GM04504 (cell line): ENCODE measurements at regions not wholly inside any gene's neighbourhood (a gene's known extent, or its start where the extent isn't known, plus 50 kb on each side); places are given as distances from the start of the nearest gene placed in this dataset.
"Not testable (repeated sequence)": the region's sequence is repeated elsewhere in the genome, so short reads cannot be mapped to it uniquely, and the experiment has no call there.

Experiments
- DNase-seq: peaks from one replicate; pipeline ENCODE4 v3.0.0-alpha.2; 2012; ENCODE audit warnings: low read depth

- DNase-seq = no peak
Observed at GRCh38 chr5:63211448-63212132, 633.0 kb downstream of the LRRC70 start.

DNA sequence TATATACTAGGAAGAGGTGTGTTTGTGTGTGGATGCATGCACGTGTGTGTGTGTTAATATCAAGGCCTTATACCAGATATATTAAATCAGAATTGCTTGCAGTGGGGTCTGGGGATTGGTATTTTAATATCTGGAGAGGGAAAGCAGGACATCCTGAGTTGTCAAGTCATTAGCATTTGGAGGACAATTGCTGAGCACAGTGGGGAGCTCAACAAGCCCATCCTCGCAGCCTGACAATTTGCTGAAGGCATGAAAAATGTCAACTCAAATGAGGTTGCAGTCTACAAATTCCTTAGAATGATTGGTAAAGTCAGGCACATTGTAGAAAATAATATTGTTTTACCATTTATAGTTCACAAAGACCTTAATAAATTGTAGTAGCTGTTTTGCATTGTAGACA, 627.4 kb downstream of the LRRC70 start:
- no peak for DNase-seq

DNA sequence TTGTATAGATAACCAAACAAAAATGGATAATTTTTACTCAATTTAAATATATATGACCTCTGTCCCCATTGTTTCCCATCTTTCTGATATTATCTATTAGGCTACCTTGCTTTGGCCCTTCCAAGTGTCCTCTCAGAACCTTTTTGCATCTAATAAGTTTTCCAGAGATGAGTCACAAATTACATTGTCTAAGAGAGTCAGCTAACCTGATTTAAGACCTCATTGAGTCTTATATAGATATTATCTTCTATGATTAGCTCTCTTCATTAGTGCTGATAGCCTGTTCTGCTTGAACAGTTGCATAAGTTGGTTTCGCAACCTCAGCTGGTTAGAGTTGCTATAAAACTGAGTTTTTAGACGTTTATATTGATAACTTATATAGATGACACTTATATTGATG, 623.1 kb downstream of the LRRC70 start:
- no peak for DNase-seq

DNA sequence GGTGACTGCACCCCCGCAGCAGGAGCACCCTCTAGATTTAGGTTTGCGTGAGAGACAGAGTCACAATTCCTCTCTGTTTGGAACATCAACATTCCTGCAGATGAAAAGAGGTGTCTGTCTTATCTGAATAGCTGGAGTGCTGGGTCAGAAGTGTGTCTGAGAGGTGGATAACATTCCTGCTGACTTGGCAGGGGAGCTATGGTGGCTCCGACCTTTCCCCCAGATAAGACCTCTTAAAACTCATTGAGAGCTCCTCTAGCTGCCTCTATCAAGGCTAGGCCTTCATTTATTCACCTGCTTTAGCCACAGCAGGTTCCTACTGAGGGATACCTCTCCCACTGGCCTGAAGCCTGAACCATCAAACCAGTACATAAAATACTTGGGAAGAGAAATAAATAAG, 615.5 kb downstream of the LRRC70 start:
- no peak for DNase-seq

- DNase-seq = not testable (repeated sequence)
Observed at GRCh38 chr5:63180190-63180589, 601.6 kb downstream of the LRRC70 start.

GRCh38 chr5:63175850-63176249, 597.2 kb downstream of the LRRC70 start:
- no peak for DNase-seq

GRCh38 chr5:63170486-63170885, 591.9 kb downstream of the LRRC70 start:
- no peak for DNase-seq

- DNase-seq = no peak
Observed at GRCh38 chr5:63164838-63165535, 586.4 kb downstream of the LRRC70 start.

- no peak for DNase-seq
Observed at GRCh38 chr5:63164339-63164738, 585.7 kb downstream of the LRRC70 start.

GRCh38 chr5:63155310-63155631, 576.7 kb downstream of the LRRC70 start:
- no peak for DNase-seq

DNA sequence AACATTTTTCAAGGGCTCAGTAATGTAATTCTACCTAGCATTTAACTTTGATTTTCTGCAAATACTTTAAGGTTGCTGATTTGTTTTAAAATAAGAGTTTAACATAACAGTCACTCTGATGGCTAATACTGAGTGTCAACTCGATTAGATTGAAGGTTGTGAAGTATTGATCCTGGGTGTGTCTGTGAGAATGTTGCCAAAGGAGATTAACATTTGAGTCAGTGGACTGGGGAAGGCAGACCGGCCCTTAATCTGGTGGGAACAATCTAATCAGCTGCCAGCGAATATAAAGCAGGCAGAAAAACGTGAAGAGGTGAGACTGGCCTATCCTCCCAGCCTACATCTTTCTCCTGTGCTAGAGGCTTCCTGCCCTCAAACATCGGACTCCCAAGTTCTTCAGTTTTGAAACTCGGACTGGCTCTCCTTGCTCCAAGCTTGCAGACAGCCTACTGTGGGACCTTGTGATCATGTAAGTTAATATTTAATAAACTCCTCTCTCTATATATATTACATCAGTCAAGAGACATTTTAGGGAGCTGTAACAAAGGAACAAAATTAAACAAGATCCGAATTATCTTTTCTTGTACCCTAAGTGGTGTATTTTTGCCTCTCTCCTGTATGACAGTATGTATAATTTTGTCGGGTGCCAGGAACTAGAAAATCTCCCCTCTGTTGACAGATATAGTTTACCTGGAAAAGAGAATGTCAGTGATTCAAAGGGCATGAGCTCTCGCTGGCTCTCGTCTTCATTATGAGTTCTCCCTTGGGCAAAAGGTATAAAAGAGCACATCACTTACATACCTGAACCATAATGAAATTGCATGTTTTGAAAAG, 576.1 kb downstream of the LRRC70 start:
- DNase-seq = no peak

DNA sequence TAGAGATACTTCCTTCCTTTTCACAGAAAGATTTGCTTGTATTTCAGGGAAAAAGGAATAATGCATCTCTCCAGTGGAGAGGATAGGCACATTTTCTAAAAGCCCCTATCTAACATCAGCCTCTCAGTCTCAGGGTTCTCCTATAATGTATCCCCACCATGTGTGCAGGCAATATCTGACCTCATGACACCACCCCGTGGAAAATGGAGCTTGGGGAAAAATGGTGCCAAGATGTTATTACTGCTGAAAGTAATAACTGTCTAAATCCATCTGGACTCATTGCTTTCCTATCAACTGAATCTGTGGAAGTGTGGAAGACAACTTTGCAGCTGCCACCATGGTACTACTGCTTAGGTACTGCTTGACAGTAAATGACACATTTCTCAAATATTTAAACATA, 574.3 kb downstream of the LRRC70 start:
- no peak for DNase-seq

DNA sequence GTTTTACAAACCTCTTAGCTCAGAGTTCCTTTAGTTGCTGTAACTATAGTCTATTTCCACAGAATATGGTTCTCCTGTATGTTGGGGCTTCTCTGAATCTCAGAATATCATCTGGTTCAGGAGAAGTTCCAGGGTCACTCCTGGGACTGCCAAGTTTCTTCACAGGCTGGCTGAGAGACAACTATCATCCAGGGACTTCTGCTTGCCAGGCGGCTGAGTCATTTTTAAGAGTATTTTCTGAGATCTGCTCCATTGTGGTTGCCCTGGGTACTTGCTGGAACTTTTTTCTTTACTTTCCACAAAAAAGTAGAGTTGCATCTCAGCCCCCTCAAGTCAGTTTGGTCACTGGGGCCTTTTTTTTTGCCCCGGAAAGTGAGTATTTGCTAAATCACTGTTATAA, 566.5 kb downstream of the LRRC70 start:
- no peak for DNase-seq

GRCh38 chr5:63141591-63141990, 563.0 kb downstream of the LRRC70 start:
- no peak for DNase-seq

DNA sequence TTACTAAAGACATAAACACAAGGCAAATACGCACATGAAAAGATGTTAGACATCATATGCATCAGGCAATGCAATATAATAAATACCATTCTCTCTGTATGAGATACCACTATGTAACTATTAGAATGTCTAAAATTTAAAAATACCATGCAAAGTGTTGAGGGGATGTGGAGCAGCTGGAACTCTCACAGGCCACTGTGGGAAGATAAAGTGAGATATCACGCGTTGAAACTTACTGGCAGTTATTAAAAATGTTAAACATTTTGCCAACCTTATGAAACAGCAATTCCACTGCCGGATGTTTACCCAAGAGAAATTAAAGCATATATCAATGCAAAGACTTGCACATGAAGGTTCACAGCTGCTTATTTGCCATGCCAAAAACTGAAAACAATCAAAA, 556.7 kb downstream of the LRRC70 start:
- no peak for DNase-seq

DNA sequence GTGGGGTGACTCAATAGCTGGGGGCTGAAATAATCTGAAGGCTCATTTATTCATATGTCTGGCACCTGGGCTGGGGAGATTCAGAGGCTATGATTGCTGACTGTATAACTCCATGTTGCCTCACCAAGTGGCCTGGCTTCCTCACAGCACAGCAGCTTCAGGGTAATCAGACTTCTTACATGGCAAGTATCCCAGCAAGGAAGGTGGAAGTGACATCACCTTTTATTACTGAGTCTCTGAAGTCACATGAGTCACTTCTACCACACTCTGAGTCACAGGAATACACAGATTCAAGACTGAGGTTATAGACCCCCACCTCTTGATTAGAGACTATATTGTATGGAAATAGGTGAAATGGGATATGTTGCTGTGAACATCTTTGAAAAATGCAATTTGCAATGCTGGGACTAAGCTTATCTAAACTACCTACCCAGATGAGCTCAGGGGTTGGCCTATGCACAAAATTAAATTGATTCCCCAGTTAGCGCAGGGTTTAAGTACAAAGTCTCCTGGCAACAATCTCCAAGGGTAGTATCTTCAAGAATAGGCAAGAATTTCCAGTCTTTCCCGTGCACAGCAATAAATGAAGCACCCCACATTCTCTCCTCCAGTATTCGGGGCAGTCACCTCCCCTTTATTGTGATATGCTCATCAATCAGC, 553.1 kb downstream of the LRRC70 start:
- no peak for DNase-seq

GRCh38 chr5:63128761-63129160, 550.1 kb downstream of the LRRC70 start:
- DNase-seq = no peak

GRCh38 chr5:63128018-63128417, 549.4 kb downstream of the LRRC70 start:
- DNase-seq = no peak

GRCh38 chr5:63127054-63127453, 548.4 kb downstream of the LRRC70 start:
- no peak for DNase-seq

DNA sequence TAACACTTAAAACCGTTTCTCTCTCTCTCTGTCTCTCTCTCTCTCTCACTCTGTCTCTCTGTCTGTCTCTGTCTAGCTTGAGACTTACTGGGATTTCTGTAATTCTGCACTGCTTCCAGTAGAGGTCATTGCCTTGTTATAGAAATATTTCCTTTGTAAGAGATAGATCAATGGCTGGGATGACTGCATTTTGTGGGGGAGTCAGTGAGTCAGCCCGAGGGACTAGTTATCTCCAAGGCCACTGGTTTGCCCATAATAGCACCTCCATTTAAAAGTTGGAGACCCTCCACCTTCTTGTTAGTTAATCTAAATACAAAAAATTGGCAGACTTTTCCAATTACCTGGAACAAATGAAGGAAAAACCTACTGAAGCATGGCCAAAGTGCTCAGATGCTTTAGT, 547.2 kb downstream of the LRRC70 start:
- no peak for DNase-seq

GRCh38 chr5:63125392-63125791, 546.8 kb downstream of the LRRC70 start:
- no peak for DNase-seq

DNA sequence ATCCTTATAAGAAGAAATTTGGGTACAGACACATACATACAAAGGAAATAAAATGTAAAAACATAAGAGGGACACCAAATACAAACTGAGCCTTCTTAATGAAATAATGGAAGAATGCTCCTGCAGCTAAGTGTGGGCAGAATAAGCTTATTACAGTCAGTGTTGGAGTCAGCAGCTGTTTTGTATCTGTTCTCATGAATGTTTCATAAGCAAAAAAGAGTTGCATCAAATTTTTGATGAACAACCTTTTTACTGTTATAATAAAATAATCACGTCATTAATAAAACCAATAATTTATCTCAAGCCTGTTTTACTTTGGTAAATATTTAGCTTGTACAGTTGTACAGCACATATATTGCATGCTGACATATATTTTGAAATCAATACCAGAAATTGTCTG, 545.6 kb downstream of the LRRC70 start:
- no peak for DNase-seq

DNA sequence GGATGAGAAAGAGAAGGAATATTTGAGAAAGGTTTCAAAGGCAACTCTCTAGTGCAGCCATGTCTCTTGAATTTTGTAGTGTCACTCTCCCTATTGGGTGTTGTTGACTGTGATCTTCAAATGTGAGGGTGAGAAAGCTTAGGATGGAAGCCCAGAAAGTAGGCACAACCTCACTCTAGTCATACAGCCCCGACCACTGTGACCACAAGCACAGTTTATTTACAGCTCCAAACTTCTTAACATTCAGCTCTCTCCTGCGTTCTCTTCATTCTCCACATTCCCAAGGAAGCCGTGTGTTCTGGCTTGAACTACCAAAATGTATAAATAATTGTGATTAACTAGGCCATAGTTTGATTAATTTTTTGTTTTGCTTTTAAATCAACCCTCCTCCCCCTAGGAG, 542.9 kb downstream of the LRRC70 start:
- DNase-seq = no peak
